ENCODE measurements at regions not wholly inside any gene's neighbourhood (a gene's known extent, or its start where the extent isn't known, plus 50 kb on each side); places are given as distances from the start of the nearest gene placed in this dataset.

DNA sequence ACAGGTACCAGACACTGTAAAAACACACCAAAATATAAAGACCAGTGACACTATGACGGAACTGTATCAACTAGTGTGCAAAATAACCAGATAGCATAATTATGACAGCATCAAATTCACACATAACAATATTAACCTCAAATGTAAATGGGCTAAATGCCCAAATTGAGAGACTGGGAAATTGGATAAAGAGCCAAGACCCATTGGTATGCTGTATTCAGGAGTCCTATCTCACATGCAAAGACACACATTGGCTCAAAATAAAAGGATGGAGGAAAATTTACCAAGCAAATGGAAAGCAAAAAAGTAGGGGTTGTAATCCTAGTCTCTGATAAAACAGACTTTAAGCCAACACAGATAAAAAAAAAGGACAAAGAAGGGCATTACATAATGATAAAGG, 416.3 kb upstream of the ZNF608 start:
- H3K27ac ChIP-seq (ENCODE audit: control insufficient read depth, insufficient read depth) = no peak overlapping the region
- no peak overlapping the region for H3K4me3 ChIP-seq
- intact Hi-C loops (cut with micrococcal nuclease; ENCODE audit: unreplicated experiment) = no loop called here
- no TSS peak for BruUV-seq (replicated peaks)
- DNase-seq (ENCODE audit: low read depth, low spot score) = no peak
- no peaks in the 10 kb centered on the region for H3K36me3 ChIP-seq (ENCODE audit: control insufficient read depth in 2 of 2, insufficient read depth in 2 of 2, low read length in 1 of 2)
- 48% methylated on average over 1 of the region's 1 CpG for WGBS (ENCODE audit: insufficient coverage, insufficient replicate concordance, low lambda C conversion rate, missing lambda C conversion rate)
- no peaks in the 10 kb centered on the region; the same call in 2 of the 3 replicates for H3K9me3 ChIP-seq (replicated peaks; ENCODE audit: control insufficient read depth, insufficient read depth, low read length)
- H4K20me1 ChIP-seq (ENCODE audit: control insufficient read depth, insufficient read depth) = no peaks in the 10 kb centered on the region
- H3K79me2 ChIP-seq (ENCODE audit: control insufficient read depth, insufficient read depth, low read length) = no peaks in the 10 kb centered on the region
- no peak overlapping the region for H2AFZ ChIP-seq (ENCODE audit: control insufficient read depth, low read depth, low read length)
- CTCF ChIA-PET = no interaction called here
- SMC1A ChIA-PET (ENCODE audit: uncharacterized antibody, unreplicated experiment) = no interaction called here
- POLR2A ChIA-PET = no interaction called here
- H3K4me2 ChIP-seq (ENCODE audit: control insufficient read depth, insufficient read depth) = no peak overlapping the region
- no peak for FAIRE-seq
- H3K4me1 ChIP-seq (ENCODE audit: control insufficient read depth, insufficient read depth, low read length) = no peaks in the 10 kb centered on the region
- no peaks in the 10 kb centered on the region for H3K27me3 ChIP-seq (replicated peaks in 1 of 2; ENCODE audit: control insufficient read depth in 2 of 2, insufficient read depth in 2 of 2, low read length in 1 of 2)
- no peak for ATAC-seq
- TF ChIP-seq RB1 (IDR thresholded peaks at IDR 0.05; ENCODE audit: borderline replicate concordance) (no peak), CBX5 (IDR thresholded peaks at IDR 0.05; ENCODE audit: low read depth) (no peak), TARDBP (IDR thresholded peaks at IDR 0.05; ENCODE audit: borderline replicate concordance) (no peak), HDAC2 (IDR thresholded peaks at IDR 0.05) (no peak), CREM (IDR thresholded peaks at IDR 0.05; ENCODE audit: low read depth) (no peak), JUNB (IDR thresholded peaks at IDR 0.05) (no peak), ZNF207 (IDR thresholded peaks at IDR 0.05; ENCODE audit: borderline replicate concordance) (no peak), KAT2A (conservative IDR thresholded peaks at IDR 0.05; ENCODE audit: control insufficient read depth, low read depth, low read length) (no peak), MEF2A (IDR thresholded peaks at IDR 0.05; ENCODE audit: insufficient read depth, low read depth, low read length) (no peak), BMI1 (IDR thresholded peaks at IDR 0.05; ENCODE audit: borderline replicate concordance) (no peak), KLF5 (IDR thresholded peaks at IDR 0.05; ENCODE audit: partially characterized antibody) (no peak), HDAC6 (IDR thresholded peaks at IDR 0.05; ENCODE audit: unreplicated experiment) (no peak), ASH2L (IDR thresholded peaks at IDR 0.05; ENCODE audit: borderline replicate concordance, low read depth) (no peak)
- TF ChIP-seq, protein P1, sequence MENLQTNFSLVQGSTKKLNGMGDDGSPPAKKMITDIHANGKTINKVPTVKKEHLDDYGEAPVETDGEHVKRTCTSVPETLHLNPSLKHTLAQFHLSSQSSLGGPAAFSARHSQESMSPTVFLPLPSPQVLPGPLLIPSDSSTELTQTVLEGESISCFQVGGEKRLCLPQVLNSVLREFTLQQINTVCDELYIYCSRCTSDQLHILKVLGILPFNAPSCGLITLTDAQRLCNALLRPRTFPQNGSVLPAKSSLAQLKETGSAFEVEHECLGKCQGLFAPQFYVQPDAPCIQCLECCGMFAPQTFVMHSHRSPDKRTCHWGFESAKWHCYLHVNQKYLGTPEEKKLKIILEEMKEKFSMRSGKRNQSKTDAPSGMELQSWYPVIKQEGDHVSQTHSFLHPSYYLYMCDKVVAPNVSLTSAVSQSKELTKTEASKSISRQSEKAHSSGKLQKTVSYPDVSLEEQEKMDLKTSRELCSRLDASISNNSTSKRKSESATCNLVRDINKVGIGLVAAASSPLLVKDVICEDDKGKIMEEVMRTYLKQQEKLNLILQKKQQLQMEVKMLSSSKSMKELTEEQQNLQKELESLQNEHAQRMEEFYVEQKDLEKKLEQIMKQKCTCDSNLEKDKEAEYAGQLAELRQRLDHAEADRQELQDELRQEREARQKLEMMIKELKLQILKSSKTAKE (IDR thresholded peaks at IDR 0.05; ENCODE audit: low read depth, poor library complexity, severe bottlenecking) = no peak
- H3K9ac ChIP-seq (ENCODE audit: control insufficient read depth, insufficient read depth, low read length) = no peak overlapping the region
- RAD21 ChIA-PET (ENCODE audit: unreplicated experiment) = no interaction called here
- in situ Hi-C loops (cut with MboI) = no loop called here

Data from GM12878 (cell line).